Trophoblast cell (in vitro differentiated cells and primary cell): ENCODE measurements at regions not wholly inside any gene's neighbourhood (a gene's known extent, or its start where the extent isn't known, plus 50 kb on each side); places are given as distances from the start of the nearest gene placed in this dataset.

Source experiments
- DNase-seq, 2 donors: peaks; one replicate each; pipeline ENCODE4 v3.0.0-alpha.2; 2016
- H2AFZ ChIP-seq: 2 replicates; pipeline ENCODE4 v1.6.1; 2013; ENCODE audit warnings: low read length, moderate library complexity, mild to moderate bottlenecking; ENCODE audit not compliant: insufficient read depth, poor library complexity
- H2AK5ac ChIP-seq: 2 replicates; pipeline ENCODE4 v1.6.1; 2013; ENCODE audit warnings: mild to moderate bottlenecking, low read length
- H2BK120ac ChIP-seq: 2 replicates; pipeline ENCODE4 v1.6.1; 2013; ENCODE audit warnings: low read length, mild to moderate bottlenecking, moderate library complexity; ENCODE audit not compliant: insufficient read depth, poor library complexity
- H2BK12ac ChIP-seq: 2 replicates; pipeline ENCODE4 v1.6.1; 2013; ENCODE audit warnings: mild to moderate bottlenecking, low read length, moderate library complexity
- H2BK5ac ChIP-seq: 2 replicates; pipeline ENCODE4 v1.6.1; 2013; ENCODE audit warnings: low read length, low read depth, moderate library complexity, mild to moderate bottlenecking; ENCODE audit not compliant: poor library complexity
- H3K14ac ChIP-seq: 2 replicates; pipeline ENCODE4 v1.6.1; 2013; ENCODE audit warnings: mild to moderate bottlenecking, low read length
- H3K18ac ChIP-seq: 2 replicates; pipeline ENCODE4 v1.6.1; 2013; ENCODE audit warnings: mild to moderate bottlenecking, low read length
- H3K23ac ChIP-seq: 2 replicates; pipeline ENCODE4 v1.6.1; 2013; ENCODE audit warnings: low read length
- H3K27ac ChIP-seq: 2 replicates; pipeline ENCODE4 v1.5.1; 2013; ENCODE audit warnings: low read depth, mild to moderate bottlenecking, inconsistent platforms, low read length, moderate library complexity
- H3K27me3 ChIP-seq: 2 replicates; pipeline ENCODE4 v1.6.1; 2013; ENCODE audit warnings: inconsistent platforms, mild to moderate bottlenecking, low read length, moderate library complexity; ENCODE audit not compliant: insufficient read depth
- H3K36me3 ChIP-seq, 2 experiments: 1 replicate in 1 of 2; 2 replicates in 1 of 2; pipeline ENCODE4 v1.6.1; 2013; ENCODE audit warnings: low read length in 2 of 2, mild to moderate bottlenecking in 2 of 2, moderate library complexity in 1 of 2; ENCODE audit not compliant: insufficient read depth in 2 of 2, control insufficient read depth in 1 of 2
- H3K4ac ChIP-seq: 2 replicates; pipeline ENCODE4 v1.6.1; 2013; ENCODE audit warnings: low read depth, mild to moderate bottlenecking, low read length, moderate library complexity
- H3K4me1 ChIP-seq, 2 experiments: 1 replicate in 1 of 2; 2 replicates in 1 of 2; pipeline ENCODE4 v1.6.1; 2013; ENCODE audit warnings: low read length in 2 of 2, mild to moderate bottlenecking in 2 of 2, moderate library complexity in 1 of 2; ENCODE audit not compliant: insufficient read depth in 2 of 2, control insufficient read depth in 1 of 2
- H3K4me2 ChIP-seq: 2 replicates; pipeline ENCODE4 v1.6.1; 2013; ENCODE audit warnings: inconsistent platforms, mild to moderate bottlenecking, low read length, moderate library complexity
- H3K4me3 ChIP-seq: 2 replicates; pipeline ENCODE4 v1.5.1; 2013; ENCODE audit warnings: mild to moderate bottlenecking, low read depth, low read length, inconsistent platforms
- H3K79me1 ChIP-seq: one replicate; pipeline ENCODE4 v1.6.1; 2013; ENCODE audit warnings: low read length
- H3K79me2 ChIP-seq: 2 replicates; pipeline ENCODE4 v1.6.1; 2013; ENCODE audit warnings: low read length, mild to moderate bottlenecking; ENCODE audit not compliant: control insufficient read depth, insufficient read depth, poor library complexity
- H3K9ac ChIP-seq: 2 replicates; pipeline ENCODE4 v1.6.1; 2013; ENCODE audit warnings: mild to moderate bottlenecking, low read length
- H3K9me3 ChIP-seq: 2 replicates; pipeline ENCODE4 v1.6.1; 2013; ENCODE audit warnings: low read depth, mild to moderate bottlenecking, control low read depth, inconsistent platforms, low read length; ENCODE audit not compliant: insufficient read depth
- H4K12ac ChIP-seq: 2 replicates; pipeline ENCODE4 v1.6.1; 2013; ENCODE audit warnings: low read depth, mild to moderate bottlenecking, low read length, moderate library complexity
- H4K8ac ChIP-seq: 2 replicates; pipeline ENCODE4 v1.6.1; 2013; ENCODE audit warnings: low read depth, mild to moderate bottlenecking, low read length, moderate library complexity
- H4K91ac ChIP-seq: one replicate; pipeline ENCODE4 v1.6.1; 2013; ENCODE audit warnings: low read depth, mild to moderate bottlenecking, low read length, moderate library complexity
- WGBS: extraction: QIAGEN DNeasy Blood & Tissue Kit; methylation state at CpG from one replicate; pipeline ENCODE4 v1.1.7; 2013; ENCODE audit warnings: missing lambda C conversion rate; ENCODE audit not compliant: insufficient read length, insufficient coverage; ENCODE audit errors: extremely low coverage; 5-methylcytosine and 5-hydroxymethylcytosine counted together

- no peak overlapping the region for H4K91ac ChIP-seq
- H3K79me2 ChIP-seq: no peaks in the 10 kb centered on the region
- no peak overlapping the region for H4K8ac ChIP-seq
- no peak overlapping the region for H3K4me2 ChIP-seq
- no peak overlapping the region for H3K14ac ChIP-seq
- H2BK5ac ChIP-seq: no peak overlapping the region
- no CpG with 5 or more reads among the region's 4 CpGs for WGBS
- no peaks in the 10 kb centered on the region for H3K27me3 ChIP-seq
- no peak overlapping the region for H3K4me3 ChIP-seq
- H3K36me3 ChIP-seq: no peaks in the 10 kb centered on the region
- H3K23ac ChIP-seq: no peak overlapping the region
- no peak overlapping the region for H2BK120ac ChIP-seq
- H3K4ac ChIP-seq: no peak overlapping the region
- H3K9ac ChIP-seq: no peak overlapping the region
- H3K4me1 ChIP-seq: no peaks in the 10 kb centered on the region
- no peak overlapping the region for H2AK5ac ChIP-seq
- peak in 1 of 2 donors; percentile 18 for DNase-seq
- H3K27ac ChIP-seq: no peak overlapping the region
- no peak overlapping the region for H2AFZ ChIP-seq
- no peak overlapping the region for H4K12ac ChIP-seq
- no peak overlapping the region for H2BK12ac ChIP-seq
- no peaks in the 10 kb centered on the region for H3K79me1 ChIP-seq
- no peak overlapping the region for H3K18ac ChIP-seq
- H3K9me3 ChIP-seq: no peaks in the 10 kb centered on the region
These were observed 1527.0 kb upstream of the SLC10A2 start for GRCh38 chr13:104593251-104593576.

GRCh38 chr13:104592545-104593250 is 1526.5 kb upstream of the SLC10A2 start:
- Histone ChIP-seq H3K23ac (no peak overlapping the region), H3K27ac (no peak overlapping the region), H3K4me1 (no peaks in the 10 kb centered on the region), H3K79me2 (no peaks in the 10 kb centered on the region), H3K27me3 (no peaks in the 10 kb centered on the region), H2BK120ac (no peak overlapping the region), H4K12ac (no peak overlapping the region), H3K9ac (no peak overlapping the region), H3K4ac (no peak overlapping the region), H3K36me3 (no peaks in the 10 kb centered on the region), H2AK5ac (no peak overlapping the region), H2BK12ac (no peak overlapping the region), H4K91ac (no peak overlapping the region), H4K8ac (no peak overlapping the region), H3K14ac (no peak overlapping the region), H3K18ac (no peak overlapping the region), H2AFZ (no peak overlapping the region), H3K4me3 (no peak overlapping the region), H3K4me2 (no peak overlapping the region), H3K9me3 (no peaks in the 10 kb centered on the region), H2BK5ac (no peak overlapping the region), H3K79me1 (no peaks in the 10 kb centered on the region)
- WGBS: no CpG with 5 or more reads among the region's 3 CpGs
- peak in 1 of 2 donors; percentile 50 for DNase-seq

GRCh38 chr13:104592127-104592526 is 1525.9 kb upstream of the SLC10A2 start:
- DNase-seq: peak in 1 of 2 donors; percentile 58
- H4K8ac ChIP-seq: no peak overlapping the region
- no peaks in the 10 kb centered on the region for H3K79me2 ChIP-seq
- no peak overlapping the region for H4K12ac ChIP-seq
- no peak overlapping the region for H2BK12ac ChIP-seq
- no peaks in the 10 kb centered on the region for H3K79me1 ChIP-seq
- no peak overlapping the region for H2BK120ac ChIP-seq
- no peak overlapping the region for H3K18ac ChIP-seq
- no peak overlapping the region for H3K4me2 ChIP-seq
- no peak overlapping the region for H3K27ac ChIP-seq
- no peak overlapping the region for H3K9ac ChIP-seq
- no peak overlapping the region for H2AFZ ChIP-seq
- no peaks in the 10 kb centered on the region for H3K9me3 ChIP-seq
- H3K23ac ChIP-seq: no peak overlapping the region
- no peaks in the 10 kb centered on the region for H3K36me3 ChIP-seq
- H2BK5ac ChIP-seq: no peak overlapping the region
- no peaks in the 10 kb centered on the region for H3K27me3 ChIP-seq
- no peak overlapping the region for H2AK5ac ChIP-seq
- no peak overlapping the region for H3K4ac ChIP-seq
- no peak overlapping the region for H4K91ac ChIP-seq
- no peak overlapping the region for H3K4me3 ChIP-seq
- H3K4me1 ChIP-seq: no peaks in the 10 kb centered on the region
- H3K14ac ChIP-seq: no peak overlapping the region

GRCh38 chr13:104586051-104586746 is 1520.0 kb upstream of the SLC10A2 start:
- Histone ChIP-seq H3K4ac (no peak overlapping the region), H3K14ac (no peak overlapping the region), H2BK12ac (no peak overlapping the region), H2AK5ac (no peak overlapping the region), H3K4me1 (no peaks in the 10 kb centered on the region), H3K36me3 (no peaks in the 10 kb centered on the region), H4K8ac (no peak overlapping the region), H3K23ac (no peak overlapping the region), H3K18ac (no peak overlapping the region), H4K91ac (no peak overlapping the region), H3K79me1 (no peaks in the 10 kb centered on the region), H3K27ac (no peak overlapping the region), H3K9me3 (no peaks in the 10 kb centered on the region), H2BK5ac (no peak overlapping the region), H3K27me3 (no peaks in the 10 kb centered on the region), H4K12ac (no peak overlapping the region), H2AFZ (no peak overlapping the region), H3K4me3 (no peak overlapping the region), H2BK120ac (no peak overlapping the region), H3K79me2 (no peaks in the 10 kb centered on the region), H3K4me2 (no peak overlapping the region), H3K9ac (no peak overlapping the region)
- DNase-seq: peak; percentile 53 to 80
- no CpG with 5 or more reads among the region's 11 CpGs for WGBS
